ENCODE measurements at regions not wholly inside any gene's neighbourhood (a gene's known extent, or its start where the extent isn't known, plus 50 kb on each side); places are given as distances from the start of the nearest gene placed in this dataset.

DNA sequence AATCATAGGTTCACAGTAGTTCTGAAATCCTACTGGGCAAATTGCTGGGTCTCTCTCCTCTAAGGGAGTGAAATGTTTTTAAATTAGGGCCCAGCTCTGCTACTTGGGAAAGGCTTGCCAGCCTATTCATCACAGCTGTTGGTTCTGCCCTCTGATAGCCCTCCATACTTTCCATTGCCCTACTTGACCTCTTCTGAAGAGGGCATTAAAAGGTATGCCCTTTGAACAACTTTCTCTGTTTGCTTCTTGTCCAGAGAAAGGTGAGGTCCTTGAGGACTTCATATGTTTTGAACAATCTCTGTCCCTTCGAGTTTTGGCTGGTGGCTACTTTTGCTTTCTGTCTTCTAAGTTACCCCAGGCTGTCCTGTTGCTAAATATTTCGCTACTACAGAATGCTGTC lies 62.3 kb upstream of the JAK2 start:
- no peak for TF ChIP-seq CTCF (IDR thresholded peaks at IDR 0.05)
- no peak for TF ChIP-seq POLR2A (IDR thresholded peaks at IDR 0.05)

Measured in testis (tissue), 2 donors.